GM21367 (cell line): ENCODE measurements at regions not wholly inside any gene's neighbourhood (a gene's known extent, or its start where the extent isn't known, plus 50 kb on each side); places are given as distances from the start of the nearest gene placed in this dataset.

ENCODE experiments used
- ATAC-seq: cut with Tn5 transposase; IDR thresholded peaks from one replicate; pipeline ENCODE4 v1.9.1; 2021; ENCODE audit not compliant: unreplicated experiment

- ATAC-seq, result no peak
Measured at GRCh38 chr2:9137379-9138150, 69.0 kb upstream of the ASAP2 start.

- ATAC-seq, result no peak
Measured at GRCh38 chr2:9135822-9136558, 70.6 kb upstream of the ASAP2 start.

- ATAC-seq, result no peak
Measured at GRCh38 chr2:9127316-9127715, 79.3 kb upstream of the ASAP2 start.

DNA sequence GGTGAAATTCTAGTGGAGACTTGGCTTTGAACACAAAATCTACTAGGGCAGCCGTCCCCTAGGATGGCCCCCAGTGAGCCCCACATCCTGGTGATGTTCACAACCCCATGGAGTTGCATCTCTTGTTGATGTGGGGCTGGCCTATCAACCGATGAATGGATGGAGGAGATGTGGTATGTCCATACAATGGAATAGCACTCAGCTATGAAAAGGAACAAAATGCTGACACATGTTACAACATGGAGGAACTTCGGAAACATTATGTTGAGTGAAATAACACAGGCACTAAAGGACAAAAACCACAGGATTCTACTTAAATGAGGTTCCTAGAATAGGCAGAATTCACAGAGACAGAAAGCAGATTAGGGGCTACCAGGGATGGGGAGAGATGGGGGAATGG lies 80.1 kb upstream of the ASAP2 start:
- ATAC-seq, result no peak

DNA sequence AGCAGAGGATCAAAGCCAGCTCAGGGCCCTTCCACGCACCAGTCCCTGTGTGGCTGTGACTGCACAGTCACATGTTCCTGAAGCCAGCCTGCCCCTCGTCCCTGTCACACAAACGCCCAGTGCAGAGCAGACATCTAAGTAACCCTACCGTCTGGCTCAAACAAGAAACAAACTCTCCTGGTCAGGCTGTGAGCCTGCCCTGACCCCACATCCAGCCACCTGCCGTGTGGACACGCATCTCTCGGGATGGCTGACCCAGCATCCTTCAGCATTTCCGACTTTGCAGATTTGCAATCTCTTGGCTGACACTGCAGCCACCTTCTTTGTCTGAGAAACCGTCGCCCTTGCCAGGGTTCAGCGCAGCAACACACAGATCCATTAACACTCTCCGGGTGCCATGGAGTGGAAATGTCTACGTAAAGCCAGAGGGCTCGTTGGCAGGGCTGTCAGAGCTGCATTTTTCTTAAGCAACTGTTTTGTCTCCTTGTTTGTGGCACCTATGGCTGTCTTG lies 82.3 kb upstream of the ASAP2 start:
- no peak for ATAC-seq

- no peak for ATAC-seq
Measured at GRCh38 chr2:9123069-9123468, 83.5 kb upstream of the ASAP2 start.

DNA sequence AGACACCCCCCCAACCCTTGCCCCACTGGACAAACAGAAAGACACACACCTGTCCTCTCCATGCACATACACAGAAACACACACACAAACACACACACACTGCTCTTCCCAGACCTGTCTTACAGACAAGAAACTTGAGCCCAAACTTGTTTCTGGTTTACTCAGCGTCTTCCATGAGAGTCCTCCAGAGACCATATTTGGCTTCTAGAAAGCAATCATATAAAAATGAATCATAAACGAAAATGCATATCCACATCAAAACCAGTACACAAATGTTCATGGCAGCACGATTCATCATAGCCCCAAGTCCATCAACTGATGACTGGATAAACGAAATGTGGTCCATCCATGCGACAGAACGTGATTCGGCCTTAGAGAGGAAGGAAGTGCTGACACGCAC lies 84.2 kb upstream of the ASAP2 start:
- ATAC-seq, result no peak

GRCh38 chr2:9118383-9118960 lies 88.1 kb upstream of the ASAP2 start:
- no peak for ATAC-seq

DNA sequence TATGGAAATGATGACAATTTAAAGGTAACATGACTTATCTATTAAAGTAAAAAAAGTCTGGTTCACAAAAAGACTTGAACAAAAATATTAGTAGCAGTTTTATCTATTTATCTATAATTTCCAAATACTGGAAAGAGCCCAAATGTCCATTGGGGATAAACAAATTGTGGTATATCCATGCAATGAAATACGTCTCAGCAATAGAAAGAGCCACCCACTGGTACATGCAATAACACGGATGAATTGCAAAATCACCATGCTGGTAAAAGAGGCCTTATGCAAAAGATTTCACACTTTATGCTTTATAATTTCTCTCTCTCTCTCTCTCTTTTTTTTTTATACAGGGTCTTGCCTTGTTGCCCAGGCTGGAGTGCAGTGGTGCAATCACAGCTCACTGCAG lies 91.4 kb upstream of the ASAP2 start:
- no peak for ATAC-seq

- no peak for ATAC-seq
Measured at GRCh38 chr2:9114458-9114857, 92.2 kb upstream of the ASAP2 start.

- ATAC-seq, result no peak
Measured at GRCh38 chr2:9113916-9114315, 92.7 kb upstream of the ASAP2 start.

DNA sequence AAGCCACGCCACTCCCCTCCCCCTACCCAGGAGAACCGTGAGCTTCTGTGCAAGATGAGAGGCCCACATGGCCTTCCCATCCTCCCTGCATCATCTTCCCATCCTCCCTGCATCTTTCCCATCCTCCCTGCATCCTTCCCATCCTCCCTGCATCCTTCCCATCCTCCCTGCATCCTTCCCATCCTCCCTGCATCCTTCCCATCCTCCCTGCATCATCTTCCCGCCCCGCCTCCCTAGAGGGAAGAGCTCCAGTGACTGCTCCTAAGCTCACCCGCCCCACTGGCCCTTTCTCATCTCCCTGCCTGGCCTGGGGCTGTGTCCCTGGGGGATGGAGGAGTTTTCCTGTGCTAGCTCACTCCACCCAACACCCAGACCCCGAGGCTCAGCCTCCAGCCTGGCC lies 93.3 kb upstream of the ASAP2 start:
- ATAC-seq, result no peak

GRCh38 chr2:9112079-9112721 lies 94.4 kb upstream of the ASAP2 start:
- ATAC-seq, result no peak

GRCh38 chr2:9110893-9111569 lies 95.6 kb upstream of the ASAP2 start:
- ATAC-seq, result no peak

DNA sequence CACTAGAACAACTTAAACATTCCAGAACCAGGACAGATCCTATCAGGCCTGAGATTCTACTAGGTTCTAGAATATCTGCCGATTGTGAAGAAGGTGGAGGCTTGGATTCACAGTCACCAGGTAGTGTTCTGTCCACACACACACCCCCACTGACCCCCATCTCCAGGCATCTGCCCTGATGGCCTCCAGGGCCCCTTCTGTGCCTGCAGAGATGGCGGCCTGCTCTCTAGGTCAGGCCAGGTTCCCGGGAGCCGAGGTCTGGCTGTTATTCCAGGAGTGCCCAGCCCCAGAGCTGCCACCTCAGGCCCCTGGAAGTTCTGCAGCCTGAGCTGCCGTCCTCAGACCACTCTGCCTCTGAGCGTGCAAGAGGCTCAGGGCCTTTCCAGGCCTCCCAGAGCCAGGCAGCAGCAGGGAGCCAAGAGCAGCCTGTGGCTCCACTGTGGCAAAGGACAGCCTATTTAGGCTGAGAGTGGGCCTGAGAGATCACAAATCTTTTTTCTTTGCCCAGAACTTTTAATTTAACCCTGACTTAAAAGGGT lies 96.2 kb upstream of the ASAP2 start:
- no peak for ATAC-seq

GRCh38 chr2:9109871-9110270 lies 96.7 kb upstream of the ASAP2 start:
- no peak for ATAC-seq

GRCh38 chr2:9108210-9108967 lies 98.2 kb upstream of the ASAP2 start:
- no peak for ATAC-seq

- no peak for ATAC-seq
Measured at GRCh38 chr2:9107168-9108025, 99.2 kb upstream of the ASAP2 start.
